ENCODE measurements at regions not wholly inside any gene's neighbourhood (a gene's known extent, or its start where the extent isn't known, plus 50 kb on each side); places are given as distances from the start of the nearest gene placed in this dataset.

GRCh38 chr5:72662936-72663335, 153.5 kb upstream of the TNPO1 start:
- TF ChIP-seq NFIC (IDR thresholded peaks at IDR 0.05; ENCODE audit: borderline replicate concordance) (no peak), CTCF (IDR thresholded peaks at IDR 0.05) (no peak), EZH2phosphoT487 (IDR thresholded peaks at IDR 0.05; ENCODE audit: borderline replicate concordance, low read depth) (no peak), MXI1 (IDR thresholded peaks at IDR 0.05; ENCODE audit: low read depth, low read length) (no peak), TCF12 (IDR thresholded peaks at IDR 0.05) (no peak), RXRA (IDR thresholded peaks at IDR 0.05; ENCODE audit: borderline replicate concordance, low read depth) (no peak), POLR2AphosphoS5 (IDR thresholded peaks at IDR 0.05; ENCODE audit: low read depth, low read length) (no peak), SIN3A (IDR thresholded peaks at IDR 0.05; ENCODE audit: borderline replicate concordance, low read depth, low read length) (no peak), RAD21 (IDR thresholded peaks at IDR 0.05; ENCODE audit: low read length) (no peak), EP300 (IDR thresholded peaks at IDR 0.05; ENCODE audit: borderline replicate concordance in 1 of 2, low read depth in 1 of 2, low read length in 1 of 2) (no peak)
- TF ChIP-seq, protein P1, sequence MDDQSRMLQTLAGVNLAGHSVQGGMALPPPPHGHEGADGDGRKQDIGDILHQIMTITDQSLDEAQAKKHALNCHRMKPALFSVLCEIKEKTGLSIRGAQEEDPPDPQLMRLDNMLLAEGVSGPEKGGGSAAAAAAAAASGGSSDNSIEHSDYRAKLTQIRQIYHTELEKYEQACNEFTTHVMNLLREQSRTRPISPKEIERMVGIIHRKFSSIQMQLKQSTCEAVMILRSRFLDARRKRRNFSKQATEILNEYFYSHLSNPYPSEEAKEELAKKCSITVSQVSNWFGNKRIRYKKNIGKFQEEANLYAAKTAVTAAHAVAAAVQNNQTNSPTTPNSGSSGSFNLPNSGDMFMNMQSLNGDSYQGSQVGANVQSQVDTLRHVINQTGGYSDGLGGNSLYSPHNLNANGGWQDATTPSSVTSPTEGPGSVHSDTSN (IDR thresholded peaks at IDR 0.05) = no peak
- TF ChIP-seq, protein P2, sequence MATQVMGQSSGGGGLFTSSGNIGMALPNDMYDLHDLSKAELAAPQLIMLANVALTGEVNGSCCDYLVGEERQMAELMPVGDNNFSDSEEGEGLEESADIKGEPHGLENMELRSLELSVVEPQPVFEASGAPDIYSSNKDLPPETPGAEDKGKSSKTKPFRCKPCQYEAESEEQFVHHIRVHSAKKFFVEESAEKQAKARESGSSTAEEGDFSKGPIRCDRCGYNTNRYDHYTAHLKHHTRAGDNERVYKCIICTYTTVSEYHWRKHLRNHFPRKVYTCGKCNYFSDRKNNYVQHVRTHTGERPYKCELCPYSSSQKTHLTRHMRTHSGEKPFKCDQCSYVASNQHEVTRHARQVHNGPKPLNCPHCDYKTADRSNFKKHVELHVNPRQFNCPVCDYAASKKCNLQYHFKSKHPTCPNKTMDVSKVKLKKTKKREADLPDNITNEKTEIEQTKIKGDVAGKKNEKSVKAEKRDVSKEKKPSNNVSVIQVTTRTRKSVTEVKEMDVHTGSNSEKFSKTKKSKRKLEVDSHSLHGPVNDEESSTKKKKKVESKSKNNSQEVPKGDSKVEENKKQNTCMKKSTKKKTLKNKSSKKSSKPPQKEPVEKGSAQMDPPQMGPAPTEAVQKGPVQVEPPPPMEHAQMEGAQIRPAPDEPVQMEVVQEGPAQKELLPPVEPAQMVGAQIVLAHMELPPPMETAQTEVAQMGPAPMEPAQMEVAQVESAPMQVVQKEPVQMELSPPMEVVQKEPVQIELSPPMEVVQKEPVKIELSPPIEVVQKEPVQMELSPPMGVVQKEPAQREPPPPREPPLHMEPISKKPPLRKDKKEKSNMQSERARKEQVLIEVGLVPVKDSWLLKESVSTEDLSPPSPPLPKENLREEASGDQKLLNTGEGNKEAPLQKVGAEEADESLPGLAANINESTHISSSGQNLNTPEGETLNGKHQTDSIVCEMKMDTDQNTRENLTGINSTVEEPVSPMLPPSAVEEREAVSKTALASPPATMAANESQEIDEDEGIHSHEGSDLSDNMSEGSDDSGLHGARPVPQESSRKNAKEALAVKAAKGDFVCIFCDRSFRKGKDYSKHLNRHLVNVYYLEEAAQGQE (IDR thresholded peaks at IDR 0.05; ENCODE audit: low read depth, low read length) = no peak
